Nephron (organoid): ENCODE measurements at regions not wholly inside any gene's neighbourhood (a gene's known extent, or its start where the extent isn't known, plus 50 kb on each side); places are given as distances from the start of the nearest gene placed in this dataset.
"Not testable (repeated sequence)": the region's sequence is repeated elsewhere in the genome, so short reads cannot be mapped to it uniquely, and the experiment has no call there.

Experiments used
- H3K27ac Mint-ChIP-seq, 3 experiments: 2 replicates each; pipeline ENCODE4 v1.8.0; 2020; ENCODE audit warnings: mixed read lengths in 3 of 3, mild to moderate bottlenecking in 2 of 3, moderate library complexity in 1 of 3
- H3K27me3 Mint-ChIP-seq: 2 replicates; pipeline ENCODE4 v1.8.0; 2021; ENCODE audit warnings: low read depth, mild to moderate bottlenecking, moderate library complexity, mixed read lengths
- H3K36me3 Mint-ChIP-seq: 2 replicates; pipeline ENCODE4 v1.8.0; 2020; ENCODE audit warnings: low read depth, mixed read lengths
- H3K4me1 Mint-ChIP-seq: 2 replicates; pipeline ENCODE4 v1.8.0; 2020; ENCODE audit warnings: mixed read lengths
- H3K4me3 Mint-ChIP-seq, 3 experiments: 2 replicates each; pipeline ENCODE4 v1.8.0; 2020; ENCODE audit warnings: mild to moderate bottlenecking in 3 of 3, mixed read lengths in 3 of 3, moderate library complexity in 2 of 3
- H3K9me3 Mint-ChIP-seq: 2 replicates; pipeline ENCODE4 v1.8.0; 2020; ENCODE audit warnings: mixed read lengths
- TF ChIP-seq, protein P1 (sequence below), 3 experiments: fragments of 200-600 bp; sonication (generic); IDR thresholded peaks; one replicate each; pipeline ENCODE4 v1.5.0; 2021; ENCODE audit warnings: antibody characterized with exemption in 3 of 3; ENCODE audit not compliant: unreplicated experiment in 3 of 3

DNA sequence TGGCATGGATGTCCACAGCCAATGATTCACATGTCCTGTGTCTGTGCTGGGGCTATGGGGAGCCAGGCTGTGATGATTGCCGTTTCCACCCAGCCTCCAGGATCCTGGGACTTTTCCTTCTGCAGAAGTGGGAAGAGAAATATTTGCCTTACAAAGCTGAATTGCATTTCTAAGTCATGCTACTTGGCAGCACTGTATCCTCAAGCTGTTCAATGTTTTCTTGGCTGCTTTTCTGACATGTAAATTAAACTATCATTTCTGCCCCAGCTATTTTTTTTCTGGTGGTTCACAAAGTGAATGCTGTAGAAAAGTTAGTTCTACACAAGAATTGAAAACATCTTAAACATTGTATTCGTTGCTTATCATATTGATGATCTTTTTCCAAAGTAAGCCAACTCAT, 51.9 kb upstream of the TCERG1L start:
- H3K4me3 Mint-ChIP-seq, result no peak overlapping the region
- peaks cover 13% of the 10 kb centered on the region for H3K9me3 Mint-ChIP-seq
- H3K27me3 Mint-ChIP-seq, result peaks cover 39% of the 10 kb centered on the region
- no peaks in the 10 kb centered on the region for H3K36me3 Mint-ChIP-seq
- TF ChIP-seq, protein P1, sequence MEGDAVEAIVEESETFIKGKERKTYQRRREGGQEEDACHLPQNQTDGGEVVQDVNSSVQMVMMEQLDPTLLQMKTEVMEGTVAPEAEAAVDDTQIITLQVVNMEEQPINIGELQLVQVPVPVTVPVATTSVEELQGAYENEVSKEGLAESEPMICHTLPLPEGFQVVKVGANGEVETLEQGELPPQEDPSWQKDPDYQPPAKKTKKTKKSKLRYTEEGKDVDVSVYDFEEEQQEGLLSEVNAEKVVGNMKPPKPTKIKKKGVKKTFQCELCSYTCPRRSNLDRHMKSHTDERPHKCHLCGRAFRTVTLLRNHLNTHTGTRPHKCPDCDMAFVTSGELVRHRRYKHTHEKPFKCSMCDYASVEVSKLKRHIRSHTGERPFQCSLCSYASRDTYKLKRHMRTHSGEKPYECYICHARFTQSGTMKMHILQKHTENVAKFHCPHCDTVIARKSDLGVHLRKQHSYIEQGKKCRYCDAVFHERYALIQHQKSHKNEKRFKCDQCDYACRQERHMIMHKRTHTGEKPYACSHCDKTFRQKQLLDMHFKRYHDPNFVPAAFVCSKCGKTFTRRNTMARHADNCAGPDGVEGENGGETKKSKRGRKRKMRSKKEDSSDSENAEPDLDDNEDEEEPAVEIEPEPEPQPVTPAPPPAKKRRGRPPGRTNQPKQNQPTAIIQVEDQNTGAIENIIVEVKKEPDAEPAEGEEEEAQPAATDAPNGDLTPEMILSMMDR (IDR thresholded peaks at IDR 0.05; ENCODE audit: unreplicated experiment in 3 of 3), result no peak
- H3K27ac Mint-ChIP-seq, result no peak overlapping the region
- H3K4me1 Mint-ChIP-seq, result no peaks in the 10 kb centered on the region

DNA sequence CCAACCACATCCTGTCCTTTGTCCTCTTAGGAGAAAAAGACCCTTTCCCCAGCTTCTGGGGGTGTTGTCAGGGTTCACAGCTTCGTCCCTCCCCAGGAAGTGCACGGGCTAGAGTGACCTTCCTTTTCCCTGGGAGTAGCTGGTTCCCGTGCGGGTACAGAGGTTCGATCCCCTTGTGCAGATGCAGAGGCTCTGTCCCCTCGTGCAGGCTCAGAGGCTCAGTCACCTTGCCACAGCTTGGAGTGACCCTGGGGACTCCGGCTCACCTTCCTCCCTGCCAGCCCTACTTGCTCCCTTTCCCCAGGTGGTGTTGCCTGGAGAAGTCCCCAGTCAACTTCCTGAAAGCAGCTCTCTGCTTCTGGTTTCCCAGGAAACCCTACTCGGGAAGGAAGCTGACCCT, 60.0 kb upstream of the TCERG1L start:
- H3K27ac Mint-ChIP-seq, result no peak overlapping the region
- peak overlapping the region in 1 of 3 experiments; percentile 19 for H3K4me3 Mint-ChIP-seq
- no peaks in the 10 kb centered on the region for H3K4me1 Mint-ChIP-seq
- H3K36me3 Mint-ChIP-seq, result no peaks in the 10 kb centered on the region
- H3K9me3 Mint-ChIP-seq, result peaks cover 16% of the 10 kb centered on the region
- H3K27me3 Mint-ChIP-seq, result peaks cover 35% of the 10 kb centered on the region
- TF ChIP-seq, protein P1 (IDR thresholded peaks at IDR 0.05; ENCODE audit: unreplicated experiment in 3 of 3), result no peak

DNA sequence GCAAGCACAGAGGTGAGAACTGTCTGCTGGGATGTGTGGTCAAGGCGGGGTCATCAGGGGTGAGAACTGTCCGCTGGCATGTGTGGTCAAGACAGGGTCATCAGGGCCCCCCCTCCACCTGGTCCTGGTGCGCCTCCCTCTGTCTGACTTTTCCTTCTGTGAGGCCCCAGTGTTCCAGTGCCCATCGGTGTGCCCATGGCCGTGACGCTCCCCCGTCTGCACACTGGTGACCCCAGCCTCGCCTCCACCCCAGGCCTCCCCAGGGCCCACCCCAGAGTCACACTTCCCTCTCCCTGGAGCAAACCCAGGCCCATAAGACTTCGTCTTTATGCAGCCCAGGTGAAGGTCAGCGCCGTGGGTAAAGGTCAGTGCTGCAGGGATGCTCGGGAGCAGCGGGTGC, 70.1 kb upstream of the TCERG1L start:
- TF ChIP-seq, protein P1 (IDR thresholded peaks at IDR 0.05; ENCODE audit: unreplicated experiment in 3 of 3), result no peak
- no peaks in the 10 kb centered on the region for H3K36me3 Mint-ChIP-seq
- H3K4me1 Mint-ChIP-seq, result no peaks in the 10 kb centered on the region
- H3K27me3 Mint-ChIP-seq, result peaks cover 40% of the 10 kb centered on the region
- no peak overlapping the region for H3K4me3 Mint-ChIP-seq
- no peak overlapping the region for H3K27ac Mint-ChIP-seq
- peaks cover under 1% of the 10 kb centered on the region for H3K9me3 Mint-ChIP-seq

- H3K36me3 Mint-ChIP-seq, H3K4me3 Mint-ChIP-seq, H3K27ac Mint-ChIP-seq, H3K4me1 Mint-ChIP-seq, H3K9me3 Mint-ChIP-seq: not testable (repeated sequence)
- H3K27me3 Mint-ChIP-seq, result peaks cover 40% of the 10 kb centered on the region
These were observed 73.8 kb upstream of the TCERG1L start for GRCh38 chr10:131385161-131385872.

GRCh38 chr10:131387018-131387529, 75.6 kb upstream of the TCERG1L start:
- Mint-ChIP-seq H3K9me3 (no peaks in the 10 kb centered on the region), H3K27ac (no peak overlapping the region), H3K4me3 (no peak overlapping the region), H3K27me3 (peaks cover 41% of the 10 kb centered on the region), H3K4me1 (no peaks in the 10 kb centered on the region), H3K36me3 (no peaks in the 10 kb centered on the region)
- TF ChIP-seq, protein P1 (IDR thresholded peaks at IDR 0.05; ENCODE audit: unreplicated experiment in 3 of 3), result no peak

GRCh38 chr10:131391936-131392335, 80.4 kb upstream of the TCERG1L start:
- no peaks in the 10 kb centered on the region for H3K9me3 Mint-ChIP-seq
- no peak overlapping the region for H3K4me3 Mint-ChIP-seq
- no peak overlapping the region for H3K27ac Mint-ChIP-seq
- H3K27me3 Mint-ChIP-seq, result peaks cover 38% of the 10 kb centered on the region
- H3K4me1 Mint-ChIP-seq, result peaks cover 12% of the 10 kb centered on the region
- TF ChIP-seq, protein P1 (IDR thresholded peaks at IDR 0.05; ENCODE audit: unreplicated experiment in 3 of 3), result no peak
- H3K36me3 Mint-ChIP-seq, result no peaks in the 10 kb centered on the region
